ENCODE measurements at regions not wholly inside any gene's neighbourhood (a gene's known extent, or its start where the extent isn't known, plus 50 kb on each side); places are given as distances from the start of the nearest gene placed in this dataset.

GRCh38 chr2:207472343-207473048 is 57.3 kb upstream of the CREB1 start:
- no peaks in the 10 kb centered on the region for H4K20me1 ChIP-seq (ENCODE audit: insufficient read depth)
- no peaks in the 10 kb centered on the region for H3K9me3 ChIP-seq (ENCODE audit: control insufficient read depth in 1 of 2, insufficient read depth in 1 of 2, low read depth in 1 of 2, low read length in 2 of 2)
- H3K9ac ChIP-seq (ENCODE audit: low read length), result no peak overlapping the region
- peaks cover 0 to 6% of the 10 kb centered on the region in 2 experiments; a peak in 1 of 4 replicates for H3K4me1 ChIP-seq (ENCODE audit: control insufficient read depth in 1 of 2, insufficient read depth in 2 of 2, low read length in 2 of 2)
- no peaks in the 10 kb centered on the region for H3K79me2 ChIP-seq (ENCODE audit: insufficient read depth, low read length)
- no peak overlapping the region for H2AFZ ChIP-seq (ENCODE audit: low read depth, low read length, poor library complexity, severe bottlenecking)
- ChIA-PET POLR2A (no interaction called here), CTCF (interaction anchor here (1.2 to 3.4 kb wide), 6 partner anchors 233 to 672 kb away, joined by 3 to 30 read pairs (median 6); no protein-coding TSS in a partner anchor), RAD21 (ENCODE audit: low non-redundant PET in 1 of 2, low total read pairs in 2 of 2, uncharacterized antibody in 2 of 2, unreplicated experiment in 2 of 2) (interaction anchor here in 1 of 2 experiments (1.0 kb wide), 1 partner anchor 672 kb away, joined by 3 read pairs; no protein-coding TSS in a partner anchor)
- DNase-seq (ENCODE audit: low read depth, low spot score), result no peak
- no peak overlapping the region for H3K4me3 ChIP-seq (replicated peaks in 1 of 2; ENCODE audit: low read depth in 1 of 2, low read length in 2 of 2)
- no TSS peak for BruUV-seq (replicated peaks)
- no peaks in the 10 kb centered on the region for H3K9me2 ChIP-seq (ENCODE audit: insufficient read depth)
- intact Hi-C loops (cut with micrococcal nuclease), result loop anchor here (1.0 to 10.0 kb wide), 3 partner anchors 242 to 918 kb away; partner anchors contain the start of gene KLF7
- no peaks in the 10 kb centered on the region for H3K36me3 ChIP-seq (ENCODE audit: control insufficient read depth in 1 of 2, insufficient read depth in 2 of 2, low read length in 2 of 2)
- no peak overlapping the region for H3K4me2 ChIP-seq (ENCODE audit: low read length)
- TF ChIP-seq FOSL1 (IDR thresholded peaks at IDR 0.05; ENCODE audit: low read depth) (no peak), CTCF (IDR thresholded peaks at IDR 0.05 in 2 of 3, conservative IDR thresholded peaks at IDR 0.05 in 1 of 3; ENCODE audit: borderline replicate concordance in 1 of 3, insufficient read depth in 1 of 3, low read depth in 2 of 3, low read length in 2 of 3) (no peak), POLR2AphosphoS5 (IDR thresholded peaks at IDR 0.05; ENCODE audit: low read depth, low read length) (no peak), POLR2A (IDR thresholded peaks at IDR 0.05; ENCODE audit: borderline replicate concordance, extremely low read depth, insufficient read depth, insufficient read length) (no peak), EZH2 (IDR thresholded peaks at IDR 0.05) (no peak)
- no peaks in the 10 kb centered on the region for H3K27me3 ChIP-seq (ENCODE audit: insufficient read depth, low read length)
- H3K27ac ChIP-seq (ENCODE audit: low read depth, low read length), result no peak overlapping the region
- no peak for ATAC-seq
